Stimulated activated CD4-positive, alpha-beta T cell treated with anti-CD3 and anti-CD28 coated beads, Interleukin-4, amount 100 ng/mL, for 24 hours (primary cell): ENCODE measurements at regions not wholly inside any gene's neighbourhood (a gene's known extent, or its start where the extent isn't known, plus 50 kb on each side); places are given as distances from the start of the nearest gene placed in this dataset.
A peak's percentile ranks its signal among the peaks of the same experiment; 100 is the strongest.
"Not testable (repeated sequence)": the region's sequence is repeated elsewhere in the genome, so short reads cannot be mapped to it uniquely, and the experiment has no call there.

Source experiments
- DNase-seq: peaks from one replicate; pipeline ENCODE4 v3.0.0-alpha.2; 2020

DNA sequence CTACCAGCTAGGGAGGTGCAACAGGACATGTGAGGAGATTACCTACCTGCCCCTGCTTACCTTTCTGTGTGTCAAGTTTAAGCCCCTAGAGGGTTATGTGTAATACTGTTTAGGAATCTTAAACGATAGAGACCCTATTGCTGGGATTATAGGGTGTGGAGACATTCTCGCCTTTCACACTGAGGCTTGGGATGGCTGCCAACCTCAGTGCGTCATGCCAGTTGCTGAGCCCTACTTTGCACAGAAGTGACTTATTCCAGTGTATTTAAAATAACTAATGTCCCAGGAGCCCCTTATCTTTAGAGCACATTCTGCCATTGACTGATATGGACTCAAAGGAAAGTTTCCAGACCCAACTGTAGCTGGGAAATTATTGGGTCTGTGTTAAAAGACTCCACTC, 76.6 kb upstream of the XPA start:
- no peak for DNase-seq

- DNase-seq: no peak
Measured at GRCh38 chr9:97774673-97775072, 77.5 kb upstream of the XPA start.

DNA sequence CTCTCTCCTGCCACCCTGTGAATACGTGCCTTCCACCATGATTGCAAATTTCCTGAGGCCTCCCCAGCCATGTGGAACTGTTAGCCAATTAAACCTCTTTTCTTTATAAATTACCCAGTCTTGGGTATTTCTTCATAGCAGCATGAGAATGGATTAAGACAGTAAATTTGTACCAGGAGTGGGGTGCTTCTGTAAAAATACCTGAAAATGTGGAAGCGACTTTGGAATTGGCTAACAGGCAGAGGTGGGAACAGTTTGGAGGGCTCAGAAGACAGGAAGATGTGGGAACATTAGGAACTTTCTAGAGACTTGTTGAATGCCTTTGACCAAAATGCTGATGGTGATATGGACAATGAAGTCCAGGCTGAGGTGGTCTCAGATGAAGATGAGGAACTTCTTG, 74.3 kb upstream of the FOXE1 start:
- DNase-seq: not testable (repeated sequence)

- DNase-seq: no peak
Measured at GRCh38 chr9:97779608-97780007, 73.4 kb upstream of the FOXE1 start.

GRCh38 chr9:97781902-97782301, 71.1 kb upstream of the FOXE1 start:
- DNase-seq: no peak

- DNase-seq: no peak
Measured at GRCh38 chr9:97786341-97786740, 66.7 kb upstream of the FOXE1 start.

DNA sequence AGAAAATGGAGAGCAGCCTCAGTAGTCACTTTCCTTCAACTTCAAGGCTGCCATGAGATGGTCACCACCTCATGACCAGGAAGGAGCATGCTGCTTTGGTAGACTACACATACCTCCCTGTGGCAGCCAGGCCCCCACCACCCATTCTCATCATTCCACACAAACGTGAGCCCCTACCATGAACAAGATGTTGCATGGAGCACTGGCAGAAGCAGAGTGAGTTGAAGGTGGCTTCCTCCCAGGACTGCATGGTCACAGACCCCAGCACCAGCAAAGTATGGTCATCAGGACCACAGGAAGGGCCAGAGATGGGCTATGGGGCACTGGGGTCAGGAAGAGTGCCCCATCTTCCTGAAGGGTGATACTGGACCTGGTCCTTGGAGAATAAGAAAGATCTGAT, 65.5 kb upstream of the FOXE1 start:
- DNase-seq: no peak

DNA sequence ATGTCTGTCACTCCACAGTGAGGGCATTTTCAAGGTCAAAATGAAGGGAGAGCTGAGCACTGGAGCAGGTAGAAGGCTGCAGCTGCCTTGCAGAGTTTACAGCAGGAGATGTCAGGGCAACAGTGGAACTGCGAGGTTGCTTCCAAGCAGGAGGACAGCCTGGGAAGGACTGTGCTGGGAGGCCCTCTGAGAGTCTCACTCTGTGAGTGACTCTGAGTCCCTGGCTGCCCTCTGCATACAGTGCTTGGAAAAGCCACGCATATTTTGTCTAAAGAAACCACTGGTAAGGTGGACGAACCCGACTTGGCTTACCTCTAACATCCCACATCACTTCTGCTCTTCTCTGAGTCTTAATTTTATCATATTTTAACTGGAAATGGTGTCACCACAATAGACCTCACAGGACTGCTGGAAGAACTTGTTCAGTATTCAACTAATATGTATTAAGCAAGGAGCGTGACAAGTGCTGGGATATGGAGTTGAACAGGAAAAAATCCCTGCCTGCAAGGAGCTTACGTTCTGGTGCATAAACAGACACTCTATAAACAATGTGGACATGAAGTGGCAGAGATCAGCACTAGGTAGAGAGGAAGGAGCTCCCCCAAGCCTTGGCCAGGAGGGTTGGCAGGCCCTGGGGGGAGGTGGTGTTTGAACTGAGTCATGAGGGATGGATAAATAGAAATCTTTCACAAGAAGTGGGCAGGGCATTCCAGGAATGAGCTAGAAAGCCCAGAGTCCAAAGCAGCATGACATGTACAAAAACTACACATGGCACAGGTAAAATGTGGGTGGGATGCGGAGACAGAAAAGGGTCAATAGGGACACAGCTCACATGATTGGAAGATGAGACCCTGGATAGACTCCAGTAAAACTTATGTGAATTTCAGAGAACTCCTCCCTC, 64.0 kb upstream of the FOXE1 start:
- DNase-seq: no peak

- DNase-seq: no peak
Measured at GRCh38 chr9:97790542-97790941, 62.5 kb upstream of the FOXE1 start.

- DNase-seq: no peak
Measured at GRCh38 chr9:97791542-97791941, 61.5 kb upstream of the FOXE1 start.

- DNase-seq: no peak
Measured at GRCh38 chr9:97793067-97793466, 60.0 kb upstream of the FOXE1 start.

DNA sequence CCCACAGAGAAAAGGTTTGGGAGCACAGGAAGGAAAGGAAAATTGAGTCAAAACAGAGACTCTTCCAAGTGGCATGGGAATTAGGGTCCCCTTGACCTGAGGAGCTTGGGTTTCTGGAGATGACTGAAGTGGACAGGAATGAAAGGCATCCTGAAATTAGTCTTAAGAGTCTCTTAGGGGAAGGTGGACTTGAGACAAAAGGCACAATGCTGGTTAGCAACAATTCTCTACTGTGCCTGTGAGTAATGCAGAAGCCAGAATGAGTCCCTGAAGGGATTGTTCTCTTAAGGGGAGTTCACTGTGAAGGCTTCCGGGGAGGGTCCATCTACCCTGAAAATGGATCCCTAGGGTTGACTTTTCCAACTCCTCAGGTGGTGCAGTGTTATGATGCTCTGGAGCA, 58.4 kb upstream of the FOXE1 start:
- DNase-seq: no peak

- not testable (repeated sequence) for DNase-seq
Measured at GRCh38 chr9:97796176-97796575, 56.9 kb upstream of the FOXE1 start.

DNA sequence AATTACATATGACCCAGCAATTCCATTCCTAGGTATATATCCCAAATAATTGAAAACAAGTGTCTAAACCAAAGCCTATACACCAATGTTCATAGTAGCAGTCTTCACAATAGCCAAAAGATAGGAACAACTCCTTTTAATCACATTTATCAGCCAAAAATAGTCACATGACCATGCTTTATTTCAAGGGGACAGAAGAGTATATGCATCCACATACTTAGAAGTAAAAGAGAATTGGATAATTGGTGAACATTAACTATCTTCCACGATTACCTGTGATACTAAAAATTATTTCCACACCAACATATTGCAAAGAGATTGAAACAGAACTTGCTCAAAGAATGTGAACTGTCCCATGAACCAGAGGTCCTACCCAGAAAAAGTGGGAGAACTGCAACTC, 51.8 kb upstream of the FOXE1 start:
- no peak for DNase-seq

- DNase-seq: no peak
Measured at GRCh38 chr9:97802276-97802675, 50.8 kb upstream of the FOXE1 start.

- peak; percentile 69 for DNase-seq
Measured at GRCh38 chr9:97803167-97804058, 49.6 kb upstream of the FOXE1 start.
